Small intestine (tissue), 7 donors: ENCODE measurements at regions not wholly inside any gene's neighbourhood (a gene's known extent, or its start where the extent isn't known, plus 50 kb on each side); places are given as distances from the start of the nearest gene placed in this dataset.
"Not testable (repeated sequence)": the region's sequence is repeated elsewhere in the genome, so short reads cannot be mapped to it uniquely, and the experiment has no call there.

Experiments
- DNase-seq, 2 donors: peaks; one replicate each; pipeline versions ENCODE4 v3.0.0 to v3.0.0-alpha.2; 2013
- FAIRE-seq: peaks from 2 replicates; lab custom pipeline; 2012; peaks lifted over from hg19 to GRCh38; lab: Jason Lieb, UNC
- H3K27ac ChIP-seq, 3 donors: one replicate each; pipeline ENCODE4 v1.5.1; 2013; ENCODE audit warnings: low read length in 2 of 3, mild to moderate bottlenecking in 2 of 3, control low read depth in 1 of 3, inconsistent platforms in 1 of 3, low read depth in 1 of 3, moderate library complexity in 1 of 3
- H3K27me3 ChIP-seq, 3 donors: one replicate each; pipeline ENCODE4 v1.6.1; 2013; ENCODE audit warnings: low read length in 3 of 3, inconsistent platforms in 1 of 3; ENCODE audit not compliant: control insufficient read depth in 3 of 3, insufficient read depth in 3 of 3
- H3K36me3 ChIP-seq, 3 donors: one replicate each; pipeline ENCODE4 v1.6.1; 2013; ENCODE audit warnings: low read length in 3 of 3, inconsistent platforms in 1 of 3, low read depth in 1 of 3, mild to moderate bottlenecking in 1 of 3, moderate library complexity in 1 of 3; ENCODE audit not compliant: control insufficient read depth in 3 of 3, insufficient read depth in 2 of 3
- H3K4me1 ChIP-seq, 3 donors: one replicate each; pipeline ENCODE4 v1.6.1; 2013; ENCODE audit warnings: low read length in 2 of 3, inconsistent platforms in 1 of 3, low read depth in 1 of 3, mild to moderate bottlenecking in 1 of 3, moderate library complexity in 1 of 3; ENCODE audit not compliant: control insufficient read depth in 3 of 3, insufficient read depth in 2 of 3
- H3K4me3 ChIP-seq, 3 donors: one replicate each; pipeline ENCODE4 v1.5.1; 2013; ENCODE audit warnings: low read length in 3 of 3, control low read depth in 1 of 3, inconsistent platforms in 1 of 3, low read depth in 1 of 3, mild to moderate bottlenecking in 1 of 3, moderate library complexity in 1 of 3
- H3K9me3 ChIP-seq, 2 donors: one replicate each; pipeline ENCODE4 v1.6.1; 2013; ENCODE audit warnings: low read depth in 1 of 2, low read length in 1 of 2; ENCODE audit not compliant: control insufficient read depth in 2 of 2, insufficient read depth in 1 of 2
- WGBS, 3 donors: extraction: QIAGEN DNeasy Blood & Tissue Kit; methylation state at CpG; one replicate each; pipeline ENCODE4 v1.1.7; 2013; 5-methylcytosine and 5-hydroxymethylcytosine counted together
- donor health status: healthy with polysubstance abuse.
- donor health status: control.
- donor health status: control.
- donor health status: Bipolar disorder and iron deficiency.
- donor health status: healthy.

DNA sequence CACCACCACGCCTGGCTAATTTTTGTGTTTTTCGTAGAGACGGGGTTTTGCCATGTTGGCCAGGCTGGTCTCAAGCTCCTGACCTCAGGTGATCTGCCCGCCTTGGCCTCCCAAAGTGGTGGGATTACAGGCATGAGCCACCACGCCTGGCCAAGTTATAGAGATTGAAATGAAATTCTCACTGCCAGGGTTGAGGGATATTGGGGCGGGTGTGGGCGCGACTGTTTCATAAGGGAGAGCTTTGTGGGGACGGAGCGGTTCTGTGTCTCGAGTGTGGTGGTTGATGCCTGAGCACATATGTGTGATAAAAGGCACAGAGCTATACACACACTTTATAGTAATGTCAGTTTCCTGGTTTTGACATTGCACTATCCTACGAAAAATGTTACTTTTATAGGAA, 361.0 kb upstream of the HS6ST1 start:
- not testable (repeated sequence) for H3K4me1 ChIP-seq, FAIRE-seq, DNase-seq, H3K36me3 ChIP-seq, H3K9me3 ChIP-seq, H3K27me3 ChIP-seq, H3K27ac ChIP-seq, H3K4me3 ChIP-seq
- WGBS, 3 donors, result 86 to 90% (median 86%) methylated on average over 12 of the region's 12 CpGs

- Histone ChIP-seq H3K27ac (no peak overlapping the region), H3K9me3 (peaks cover 0 to 2% of the 10 kb centered on the region in 2 donors), H3K4me3 (no peak overlapping the region), H3K27me3 (peaks cover 0 to 2% (median 0%) of the 10 kb centered on the region in 3 donors), H3K36me3 (no peaks in the 10 kb centered on the region), H3K4me1 (no peaks in the 10 kb centered on the region)
- no peak for FAIRE-seq
- 20 to 66% (median 49%) methylated on average over 5 of the region's 5 CpGs for whole genome bisulfite sequencing, 3 donors
- DNase-seq, result no peak
These were observed 362.8 kb upstream of the HS6ST1 start for GRCh38 chr2:128681507-128681906.

GRCh38 chr2:128682266-128682665, 363.6 kb upstream of the HS6ST1 start:
- FAIRE-seq (no peak), DNase-seq (no peak)
- WGBS, 3 donors, result 82 to 87% (median 86%) methylated on average over 7 of the region's 7 CpGs
- Histone ChIP-seq H3K36me3 (no peaks in the 10 kb centered on the region), H3K27ac (no peak overlapping the region), H3K4me1 (no peaks in the 10 kb centered on the region), H3K4me3 (no peak overlapping the region), H3K9me3 (peaks cover 0 to 2% of the 10 kb centered on the region in 2 donors), H3K27me3 (peaks cover 0 to 2% (median 0%) of the 10 kb centered on the region in 3 donors)

DNA sequence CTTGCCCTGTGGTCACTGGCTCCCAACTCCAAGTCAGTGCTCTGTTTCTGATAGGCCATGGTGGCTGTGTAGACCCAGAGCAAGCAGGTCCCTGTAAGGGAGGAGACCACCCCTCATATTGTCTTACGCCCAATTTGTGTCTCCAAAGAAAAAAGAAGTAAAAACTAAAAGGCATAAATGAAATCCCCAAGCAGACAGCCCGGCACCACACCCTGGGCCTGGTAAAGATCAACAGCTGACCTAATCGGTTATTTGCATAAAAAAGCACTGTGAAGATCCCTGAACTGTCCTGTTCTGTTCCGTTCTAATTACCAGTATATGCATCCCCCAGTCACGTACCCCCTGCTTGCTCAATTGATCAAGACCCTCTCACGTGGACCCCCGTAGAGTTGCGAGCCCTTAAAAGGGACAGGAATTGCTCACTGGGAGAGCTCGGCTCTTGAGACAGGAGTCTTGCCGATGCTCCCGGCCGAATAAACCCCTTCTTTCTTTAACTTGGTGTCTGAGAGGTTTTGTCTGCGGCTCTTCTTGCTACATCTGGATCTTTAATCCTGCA, 364.1 kb upstream of the HS6ST1 start:
- Histone ChIP-seq H3K4me1 (no peaks in the 10 kb centered on the region), H3K4me3 (no peak overlapping the region), H3K9me3 (peaks cover 0 to 2% of the 10 kb centered on the region in 2 donors), H3K27ac (no peak overlapping the region), H3K27me3 (peaks cover 0 to 2% (median 0%) of the 10 kb centered on the region in 3 donors), H3K36me3 (no peaks in the 10 kb centered on the region)
- 87 to 90% (median 87%) methylated on average over 13 of the region's 13 CpGs for WGBS, 3 donors
- no peak for DNase-seq
- FAIRE-seq, result no peak

DNA sequence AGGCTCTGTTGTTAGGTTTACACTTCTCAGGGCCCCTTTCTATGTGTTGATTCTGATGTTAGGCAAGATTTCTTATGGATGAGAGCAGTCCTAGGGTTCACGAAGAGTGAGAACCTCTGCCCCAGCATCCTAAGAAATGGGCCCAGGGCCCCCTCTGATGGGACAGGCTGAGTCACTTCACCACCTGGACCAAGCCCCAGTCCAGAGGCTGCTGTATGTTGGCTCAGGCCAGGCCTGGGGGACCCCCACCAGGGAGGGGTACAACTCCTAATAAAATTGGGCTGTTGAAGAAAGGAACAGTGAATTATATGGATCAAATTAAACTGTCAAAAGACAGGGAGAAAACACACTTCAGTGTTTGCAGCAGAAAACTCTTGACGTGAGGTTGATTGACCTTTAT, 365.9 kb upstream of the HS6ST1 start:
- Histone ChIP-seq H3K9me3 (peaks cover 0 to 2% of the 10 kb centered on the region in 2 donors), H3K4me3 (no peak overlapping the region), H3K27ac (no peak overlapping the region), H3K4me1 (no peaks in the 10 kb centered on the region), H3K27me3 (peaks cover 0 to 2% (median 0%) of the 10 kb centered on the region in 3 donors), H3K36me3 (no peaks in the 10 kb centered on the region)
- WGBS, 3 donors, result 75 to 92% (median 85%) methylated on average over 2 of the region's 2 CpGs
- DNase-seq (no peak), FAIRE-seq (no peak)

- Histone ChIP-seq H3K27ac (no peak overlapping the region), H3K4me3 (no peak overlapping the region), H3K36me3 (no peaks in the 10 kb centered on the region), H3K4me1 (no peaks in the 10 kb centered on the region), H3K9me3 (peaks cover 0 to 2% of the 10 kb centered on the region in 2 donors), H3K27me3 (peaks cover 0 to 2% (median 0%) of the 10 kb centered on the region in 3 donors)
- 67 to 82% (median 75%) methylated on average over 10 of the region's 10 CpGs for WGBS, 3 donors
- FAIRE-seq, result no peak
- no peak for DNase-seq
These were observed 367.3 kb upstream of the HS6ST1 start for GRCh38 chr2:128685841-128686496.

DNA sequence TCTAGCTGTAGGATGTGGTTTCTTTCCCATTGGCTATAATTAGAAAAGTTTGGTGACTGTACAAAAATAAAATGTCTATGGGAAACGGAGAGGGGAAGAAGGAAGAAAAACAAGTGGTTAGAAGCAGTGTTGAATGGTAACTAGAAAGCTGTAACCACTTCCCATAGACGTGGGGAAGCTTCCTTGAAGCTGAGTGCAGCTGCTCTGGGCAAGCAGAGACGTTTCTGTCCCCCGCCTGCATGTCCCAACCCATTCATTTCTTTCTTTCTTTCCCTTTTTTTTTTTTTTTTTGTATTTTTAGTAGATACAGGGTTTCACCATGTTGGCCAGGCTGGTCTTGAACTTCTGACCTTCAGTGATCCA, 367.8 kb upstream of the HS6ST1 start:
- WGBS, 3 donors, result 29 to 58% (median 43%) methylated on average over 4 of the region's 4 CpGs
- FAIRE-seq (no peak), DNase-seq (no peak)
- Histone ChIP-seq H3K27me3 (peaks cover 0 to 2% (median 0%) of the 10 kb centered on the region in 3 donors), H3K4me3 (no peak overlapping the region), H3K4me1 (no peaks in the 10 kb centered on the region), H3K9me3 (peaks cover 0 to 2% of the 10 kb centered on the region in 2 donors), H3K36me3 (no peaks in the 10 kb centered on the region), H3K27ac (no peak overlapping the region)

GRCh38 chr2:128686881-128687555, 368.4 kb upstream of the HS6ST1 start:
- Histone ChIP-seq H3K4me3 (no peak overlapping the region), H3K4me1 (no peaks in the 10 kb centered on the region), H3K27me3 (no peaks in the 10 kb centered on the region), H3K36me3 (no peaks in the 10 kb centered on the region), H3K9me3 (peaks cover 0 to 2% of the 10 kb centered on the region in 2 donors), H3K27ac (no peak overlapping the region)
- FAIRE-seq (no peak), DNase-seq (no peak)
- 86 to 91% (median 87%) methylated on average over 6 of the region's 6 CpGs for WGBS, 3 donors
